ENCODE measurements at regions not wholly inside any gene's neighbourhood (a gene's known extent, or its start where the extent isn't known, plus 50 kb on each side); places are given as distances from the start of the nearest gene placed in this dataset.

DNA sequence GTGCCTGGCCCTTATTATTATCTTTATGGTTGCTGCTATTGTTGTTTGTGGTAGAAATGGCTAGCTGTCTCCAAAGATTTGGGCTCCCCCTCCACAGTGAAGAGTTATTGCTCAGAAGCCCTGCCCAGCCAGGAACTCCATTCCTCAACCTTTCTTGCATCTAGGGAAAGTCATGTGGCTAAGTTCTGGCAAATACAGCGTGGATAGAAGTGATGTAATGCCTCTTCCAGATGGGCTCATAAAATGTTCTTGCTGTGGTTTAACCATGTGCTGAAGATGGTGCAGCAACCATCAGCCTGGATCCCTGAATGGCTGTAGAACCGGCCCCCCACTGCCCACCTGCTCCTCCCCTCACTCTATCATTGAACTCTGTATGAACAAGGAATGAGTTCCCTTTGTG, 203.5 kb upstream of the E2F8 start:
- no peak overlapping the region for H2AFZ ChIP-seq (ENCODE audit: low read depth, low read length)
- H3F3A ChIP-seq (ENCODE audit: insufficient read depth, low read length, poor library complexity, severe bottlenecking), result no peaks in the 10 kb centered on the region
- no peaks in the 10 kb centered on the region for H3K79me2 ChIP-seq (replicated peaks; ENCODE audit: insufficient read depth, low read length)
- H3K4me2 ChIP-seq (ENCODE audit: low read length), result no peak overlapping the region
- H3K9me3 ChIP-seq (ENCODE audit: low read length), result no peaks in the 10 kb centered on the region
- H4K20me1 ChIP-seq (ENCODE audit: insufficient read depth), result no peaks in the 10 kb centered on the region
- TF ChIP-seq SMC3 (conservative IDR thresholded peaks at IDR 0.05; ENCODE audit: poor library complexity) (no peak), POLR2AphosphoS5 (IDR thresholded peaks at IDR 0.05) (no peak), EZH2 (IDR thresholded peaks at IDR 0.05; ENCODE audit: borderline replicate concordance, insufficient read depth, low read length, poor library complexity, severe bottlenecking) (no peak)
- TF ChIP-seq, protein P1, sequence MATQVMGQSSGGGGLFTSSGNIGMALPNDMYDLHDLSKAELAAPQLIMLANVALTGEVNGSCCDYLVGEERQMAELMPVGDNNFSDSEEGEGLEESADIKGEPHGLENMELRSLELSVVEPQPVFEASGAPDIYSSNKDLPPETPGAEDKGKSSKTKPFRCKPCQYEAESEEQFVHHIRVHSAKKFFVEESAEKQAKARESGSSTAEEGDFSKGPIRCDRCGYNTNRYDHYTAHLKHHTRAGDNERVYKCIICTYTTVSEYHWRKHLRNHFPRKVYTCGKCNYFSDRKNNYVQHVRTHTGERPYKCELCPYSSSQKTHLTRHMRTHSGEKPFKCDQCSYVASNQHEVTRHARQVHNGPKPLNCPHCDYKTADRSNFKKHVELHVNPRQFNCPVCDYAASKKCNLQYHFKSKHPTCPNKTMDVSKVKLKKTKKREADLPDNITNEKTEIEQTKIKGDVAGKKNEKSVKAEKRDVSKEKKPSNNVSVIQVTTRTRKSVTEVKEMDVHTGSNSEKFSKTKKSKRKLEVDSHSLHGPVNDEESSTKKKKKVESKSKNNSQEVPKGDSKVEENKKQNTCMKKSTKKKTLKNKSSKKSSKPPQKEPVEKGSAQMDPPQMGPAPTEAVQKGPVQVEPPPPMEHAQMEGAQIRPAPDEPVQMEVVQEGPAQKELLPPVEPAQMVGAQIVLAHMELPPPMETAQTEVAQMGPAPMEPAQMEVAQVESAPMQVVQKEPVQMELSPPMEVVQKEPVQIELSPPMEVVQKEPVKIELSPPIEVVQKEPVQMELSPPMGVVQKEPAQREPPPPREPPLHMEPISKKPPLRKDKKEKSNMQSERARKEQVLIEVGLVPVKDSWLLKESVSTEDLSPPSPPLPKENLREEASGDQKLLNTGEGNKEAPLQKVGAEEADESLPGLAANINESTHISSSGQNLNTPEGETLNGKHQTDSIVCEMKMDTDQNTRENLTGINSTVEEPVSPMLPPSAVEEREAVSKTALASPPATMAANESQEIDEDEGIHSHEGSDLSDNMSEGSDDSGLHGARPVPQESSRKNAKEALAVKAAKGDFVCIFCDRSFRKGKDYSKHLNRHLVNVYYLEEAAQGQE (IDR thresholded peaks at IDR 0.05; ENCODE audit: borderline replicate concordance), result no peak
- no peak overlapping the region for H3K9ac ChIP-seq (ENCODE audit: low read length)
- H3K27ac ChIP-seq (ENCODE audit: low read length), result no peak overlapping the region
- no peaks in the 10 kb centered on the region for H3K27me3 ChIP-seq (ENCODE audit: insufficient read depth, low read depth, low read length)
- no peaks in the 10 kb centered on the region for H3K9me2 ChIP-seq (ENCODE audit: insufficient read depth, low read length)
- no peaks in the 10 kb centered on the region for H3K36me3 ChIP-seq (ENCODE audit: insufficient read depth, low read length)
- no peak overlapping the region for H3K4me3 ChIP-seq (ENCODE audit: low read length)

DNA sequence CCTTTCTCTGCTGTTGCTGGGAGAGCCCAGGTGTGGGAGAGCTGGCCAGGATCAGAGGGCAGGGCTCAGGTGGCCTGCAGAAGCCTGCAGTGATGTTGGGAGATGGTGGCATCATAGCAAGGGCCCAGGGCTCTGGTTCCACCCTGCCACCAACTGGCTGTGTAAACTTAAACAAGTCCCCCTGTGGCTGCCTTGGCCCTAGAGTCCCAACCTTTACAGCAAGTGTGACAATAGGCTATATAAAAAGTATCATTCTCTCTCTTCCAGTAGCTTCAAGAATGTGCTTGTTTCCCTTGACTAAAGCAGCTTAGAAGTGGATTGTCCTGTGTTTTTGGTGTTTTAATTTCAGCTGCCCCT, 201.8 kb upstream of the E2F8 start:
- no peak overlapping the region for H3K27ac ChIP-seq (ENCODE audit: low read length)
- H3K9me2 ChIP-seq (ENCODE audit: insufficient read depth, low read length), result no peaks in the 10 kb centered on the region
- H4K20me1 ChIP-seq (ENCODE audit: insufficient read depth), result no peaks in the 10 kb centered on the region
- TF ChIP-seq MXI1 (conservative IDR thresholded peaks at IDR 0.05; ENCODE audit: poor library complexity, severe bottlenecking) (no peak), RAD21 (conservative IDR thresholded peaks at IDR 0.05) (no peak), TAF1 (IDR thresholded peaks at IDR 0.05; ENCODE audit: low read depth) (no peak), EP300 (conservative IDR thresholded peaks at IDR 0.05; ENCODE audit: poor library complexity, severe bottlenecking) (no peak), POLR2AphosphoS5 (IDR thresholded peaks at IDR 0.05) (no peak), EZH2 (IDR thresholded peaks at IDR 0.05; ENCODE audit: borderline replicate concordance, insufficient read depth, low read length, poor library complexity, severe bottlenecking) (no peak), SMC3 (conservative IDR thresholded peaks at IDR 0.05; ENCODE audit: poor library complexity) (no peak)
- TF ChIP-seq, protein P1 (IDR thresholded peaks at IDR 0.05; ENCODE audit: borderline replicate concordance), result no peak
- TF ChIP-seq, protein P2, sequence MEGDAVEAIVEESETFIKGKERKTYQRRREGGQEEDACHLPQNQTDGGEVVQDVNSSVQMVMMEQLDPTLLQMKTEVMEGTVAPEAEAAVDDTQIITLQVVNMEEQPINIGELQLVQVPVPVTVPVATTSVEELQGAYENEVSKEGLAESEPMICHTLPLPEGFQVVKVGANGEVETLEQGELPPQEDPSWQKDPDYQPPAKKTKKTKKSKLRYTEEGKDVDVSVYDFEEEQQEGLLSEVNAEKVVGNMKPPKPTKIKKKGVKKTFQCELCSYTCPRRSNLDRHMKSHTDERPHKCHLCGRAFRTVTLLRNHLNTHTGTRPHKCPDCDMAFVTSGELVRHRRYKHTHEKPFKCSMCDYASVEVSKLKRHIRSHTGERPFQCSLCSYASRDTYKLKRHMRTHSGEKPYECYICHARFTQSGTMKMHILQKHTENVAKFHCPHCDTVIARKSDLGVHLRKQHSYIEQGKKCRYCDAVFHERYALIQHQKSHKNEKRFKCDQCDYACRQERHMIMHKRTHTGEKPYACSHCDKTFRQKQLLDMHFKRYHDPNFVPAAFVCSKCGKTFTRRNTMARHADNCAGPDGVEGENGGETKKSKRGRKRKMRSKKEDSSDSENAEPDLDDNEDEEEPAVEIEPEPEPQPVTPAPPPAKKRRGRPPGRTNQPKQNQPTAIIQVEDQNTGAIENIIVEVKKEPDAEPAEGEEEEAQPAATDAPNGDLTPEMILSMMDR (IDR thresholded peaks at IDR 0.05; ENCODE audit: poor library complexity, severe bottlenecking), result no peak
- H3K79me2 ChIP-seq (replicated peaks; ENCODE audit: insufficient read depth, low read length), result no peaks in the 10 kb centered on the region
- H3K9me3 ChIP-seq (ENCODE audit: low read length), result no peaks in the 10 kb centered on the region
- no peaks in the 10 kb centered on the region for H3K27me3 ChIP-seq (ENCODE audit: insufficient read depth, low read depth, low read length)
- no peaks in the 10 kb centered on the region for H3F3A ChIP-seq (ENCODE audit: insufficient read depth, low read length, poor library complexity, severe bottlenecking)
- no peak overlapping the region for H3K4me3 ChIP-seq (ENCODE audit: low read length)
- H2AFZ ChIP-seq (ENCODE audit: low read depth, low read length), result no peak overlapping the region
- H3K4me2 ChIP-seq (ENCODE audit: low read length), result no peak overlapping the region
- no peaks in the 10 kb centered on the region for H3K36me3 ChIP-seq (ENCODE audit: insufficient read depth, low read length)
- no peak overlapping the region for H3K9ac ChIP-seq (ENCODE audit: low read length)

All from neural cell (in vitro differentiated cells).